Parathyroid adenoma (tissue), 2 donors: ENCODE measurements at regions not wholly inside any gene's neighbourhood (a gene's known extent, or its start where the extent isn't known, plus 50 kb on each side); places are given as distances from the start of the nearest gene placed in this dataset.

ENCODE experiments used
- H2AFZ ChIP-seq: fragments of 300-600 bp; sonication (generic); one replicate; pipeline ENCODE4 v1.7.0; 2017; ENCODE audit warnings: antibody characterized with exemption, mild to moderate bottlenecking
- H3K27ac ChIP-seq: fragments of 300-600 bp; sonication (generic); one replicate; pipeline ENCODE4 v1.7.0; 2017
- H3K27me3 ChIP-seq: fragments of 300-600 bp; sonication (generic); one replicate; pipeline ENCODE4 v1.7.0; 2017; ENCODE audit warnings: low read length; ENCODE audit not compliant: control insufficient read depth, insufficient read depth
- H3K36me3 ChIP-seq: fragments of 300-600 bp; sonication (generic); one replicate; pipeline ENCODE4 v1.7.0; 2017; ENCODE audit warnings: low read length; ENCODE audit not compliant: control insufficient read depth, insufficient read depth
- H3K4me1 ChIP-seq: fragments of 300-600 bp; sonication (generic); one replicate; pipeline ENCODE4 v1.7.0; 2017; ENCODE audit warnings: control low read depth
- H3K4me2 ChIP-seq: fragments of 300-600 bp; sonication (generic); one replicate; pipeline ENCODE4 v1.7.0; 2017; ENCODE audit warnings: low read length
- H3K4me3 ChIP-seq: fragments of 300-600 bp; sonication (generic); one replicate; pipeline ENCODE4 v1.7.0; 2017; ENCODE audit warnings: low read depth, low read length
- H3K79me2 ChIP-seq: fragments of 300-600 bp; sonication (generic); one replicate; pipeline ENCODE4 v1.7.0; 2017; ENCODE audit warnings: control low read depth
- H3K9ac ChIP-seq: fragments of 300-600 bp; sonication (generic); one replicate; pipeline ENCODE4 v1.7.0; 2017; ENCODE audit warnings: mild to moderate bottlenecking
- H3K9me3 ChIP-seq: fragments of 300-600 bp; sonication (generic); one replicate; pipeline ENCODE4 v1.7.0; 2017; ENCODE audit warnings: low read length; ENCODE audit not compliant: control insufficient read depth
- CTCF ChIP-seq: fragments of 300-600 bp; sonication (generic); IDR thresholded peaks from one replicate; pipeline ENCODE4 v1.7.0; 2017; ENCODE audit warnings: antibody characterized with exemption, mild to moderate bottlenecking
- donor health status: primary hyperparathyroidism.

GRCh38 chr5:167723254-167723871 lies 568.1 kb upstream of the WWC1 start:
- Histone ChIP-seq H3K4me2 (no peak overlapping the region), H2AFZ (peak overlapping the region; percentile 72), H3K79me2 (no peaks in the 10 kb centered on the region), H3K4me3 (no peak overlapping the region), H3K9me3 (no peaks in the 10 kb centered on the region), H3K27me3 (no peaks in the 10 kb centered on the region), H3K9ac (no peak overlapping the region), H3K4me1 (no peaks in the 10 kb centered on the region), H3K36me3 (no peaks in the 10 kb centered on the region), H3K27ac (no peak overlapping the region)
- TF ChIP-seq CTCF = peak; percentile 79

GRCh38 chr5:167725264-167725663 lies 566.2 kb upstream of the WWC1 start:
- Histone ChIP-seq H3K79me2 (no peaks in the 10 kb centered on the region), H3K4me3 (no peak overlapping the region), H3K27me3 (no peaks in the 10 kb centered on the region), H2AFZ (no peak overlapping the region), H3K27ac (no peak overlapping the region), H3K9me3 (no peaks in the 10 kb centered on the region), H3K9ac (no peak overlapping the region), H3K4me2 (no peak overlapping the region), H3K4me1 (no peaks in the 10 kb centered on the region), H3K36me3 (no peaks in the 10 kb centered on the region)
- no peak for TF ChIP-seq CTCF

- H3K4me2 ChIP-seq = no peak overlapping the region
- no peaks in the 10 kb centered on the region for H3K36me3 ChIP-seq
- H3K27me3 ChIP-seq = no peaks in the 10 kb centered on the region
- H3K9ac ChIP-seq = no peak overlapping the region
- no peak for TF ChIP-seq CTCF
- no peaks in the 10 kb centered on the region for H3K79me2 ChIP-seq
- H2AFZ ChIP-seq = no peak overlapping the region
- H3K27ac ChIP-seq = no peak overlapping the region
- H3K9me3 ChIP-seq = no peaks in the 10 kb centered on the region
- no peaks in the 10 kb centered on the region for H3K4me1 ChIP-seq
- no peak overlapping the region for H3K4me3 ChIP-seq
Observed at GRCh38 chr5:167725741-167726140, 565.7 kb upstream of the WWC1 start.

- H3K9me3 ChIP-seq = no peaks in the 10 kb centered on the region
- H3K27ac ChIP-seq = no peak overlapping the region
- TF ChIP-seq CTCF = no peak
- no peaks in the 10 kb centered on the region for H3K79me2 ChIP-seq
- H3K27me3 ChIP-seq = no peaks in the 10 kb centered on the region
- H3K9ac ChIP-seq = no peak overlapping the region
- H3K4me2 ChIP-seq = no peak overlapping the region
- no peaks in the 10 kb centered on the region for H3K4me1 ChIP-seq
- no peaks in the 10 kb centered on the region for H3K36me3 ChIP-seq
- no peak overlapping the region for H3K4me3 ChIP-seq
- no peak overlapping the region for H2AFZ ChIP-seq
Observed at GRCh38 chr5:167726642-167727041, 564.8 kb upstream of the WWC1 start.

GRCh38 chr5:167730121-167730520 lies 561.3 kb upstream of the WWC1 start:
- no peak overlapping the region for H3K4me2 ChIP-seq
- no peak for TF ChIP-seq CTCF
- no peak overlapping the region for H3K9ac ChIP-seq

More at GRCh38 chr5:167730121-167730520, 561.3 kb upstream of the WWC1 start:
- Histone ChIP-seq H2AFZ (no peak overlapping the region), H3K27ac (no peak overlapping the region), H3K27me3 (no peaks in the 10 kb centered on the region), H3K36me3 (no peaks in the 10 kb centered on the region), H3K79me2 (no peaks in the 10 kb centered on the region), H3K4me3 (no peak overlapping the region), H3K9me3 (no peaks in the 10 kb centered on the region), H3K4me1 (no peaks in the 10 kb centered on the region)
